ENCODE measurements at regions not wholly inside any gene's neighbourhood (a gene's known extent, or its start where the extent isn't known, plus 50 kb on each side); places are given as distances from the start of the nearest gene placed in this dataset.
"Not testable (repeated sequence)": the region's sequence is repeated elsewhere in the genome, so short reads cannot be mapped to it uniquely, and the experiment has no call there.

DNA sequence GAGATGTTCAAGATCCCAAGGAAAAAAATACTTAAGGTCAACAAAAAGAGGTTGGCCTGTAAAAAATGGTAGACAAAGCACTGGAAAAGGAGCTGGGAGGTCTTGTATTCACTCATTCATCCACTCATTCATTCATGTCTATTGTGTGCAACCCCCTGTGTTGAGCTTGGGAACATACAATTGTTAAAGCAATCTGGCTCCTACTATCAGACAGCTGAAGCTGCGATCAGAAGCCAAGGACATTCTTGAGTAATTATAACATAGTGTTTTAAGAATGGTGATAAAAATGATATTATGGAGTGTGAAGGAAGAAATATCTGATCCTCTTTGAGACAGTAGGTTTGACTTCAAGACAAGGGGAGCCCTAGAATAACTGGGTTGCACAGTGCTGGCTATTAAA lies 693.4 kb downstream of the TOX3 start:
- POLR2A ChIA-PET: no interaction called here
- no peak for ATAC-seq (ENCODE audit: low read depth)
- no peak overlapping the region for H3K27ac Mint-ChIP-seq
- H3K4me3 Mint-ChIP-seq: no peak overlapping the region
- no peaks in the 10 kb centered on the region for H3K36me3 Mint-ChIP-seq
- DNase-seq: no peak
- peaks cover 1% of the 10 kb centered on the region for H3K9me3 Mint-ChIP-seq
- peaks cover 2% of the 10 kb centered on the region for H3K4me1 Mint-ChIP-seq
- H3K27me3 Mint-ChIP-seq: no peaks in the 10 kb centered on the region

GRCh38 chr16:51852892-51853291 lies 694.1 kb downstream of the TOX3 start:
- DNase-seq (no peak), ATAC-seq (ENCODE audit: low read depth) (no peak)
- Mint-ChIP-seq H3K27me3 (no peaks in the 10 kb centered on the region), H3K36me3 (no peaks in the 10 kb centered on the region), H3K4me1 (peaks cover 2% of the 10 kb centered on the region), H3K9me3 (peaks cover 1% of the 10 kb centered on the region), H3K27ac (no peak overlapping the region), H3K4me3 (no peak overlapping the region)
- POLR2A ChIA-PET: no interaction called here

DNA sequence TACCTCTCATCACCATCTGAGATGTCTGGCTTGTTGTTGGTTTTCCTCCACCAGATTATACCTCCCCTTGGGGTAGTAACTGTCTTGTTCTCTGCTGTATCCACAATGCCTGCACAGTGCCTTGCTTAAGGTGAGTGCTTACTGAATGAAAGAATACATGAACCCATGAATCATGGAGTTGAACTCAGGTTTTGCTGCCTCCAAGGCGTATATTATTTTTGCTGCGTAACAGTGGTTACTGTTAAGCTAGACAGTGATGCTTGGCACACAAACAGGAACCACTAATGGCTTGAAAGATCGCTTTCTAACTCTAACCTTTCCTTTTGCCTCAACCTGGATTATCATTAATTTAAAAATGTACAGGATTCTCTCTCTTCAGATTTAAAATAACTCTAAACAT lies 695.8 kb downstream of the TOX3 start:
- peaks cover 2% of the 10 kb centered on the region for H3K4me1 Mint-ChIP-seq
- H3K27ac Mint-ChIP-seq: no peak overlapping the region
- no peaks in the 10 kb centered on the region for H3K27me3 Mint-ChIP-seq
- POLR2A ChIA-PET: no interaction called here
- DNase-seq (no peak), ATAC-seq (ENCODE audit: low read depth) (no peak)
- H3K4me3 Mint-ChIP-seq: no peak overlapping the region
- H3K36me3 Mint-ChIP-seq: no peaks in the 10 kb centered on the region
- H3K9me3 Mint-ChIP-seq: peaks cover 1% of the 10 kb centered on the region

GRCh38 chr16:51849715-51850114 lies 697.2 kb downstream of the TOX3 start:
- Mint-ChIP-seq H3K9me3 (peaks cover 1% of the 10 kb centered on the region), H3K27me3 (no peaks in the 10 kb centered on the region), H3K4me3 (no peak overlapping the region), H3K27ac (no peak overlapping the region), H3K36me3 (no peaks in the 10 kb centered on the region), H3K4me1 (no peaks in the 10 kb centered on the region)
- POLR2A ChIA-PET: no interaction called here
- ATAC-seq (ENCODE audit: low read depth) (no peak), DNase-seq (no peak)

GRCh38 chr16:51845586-51846305 lies 694.7 kb upstream of the SALL1 start:
- Mint-ChIP-seq H3K4me1 (no peaks in the 10 kb centered on the region), H3K4me3 (no peak overlapping the region), H3K36me3 (no peaks in the 10 kb centered on the region), H3K27ac (no peak overlapping the region), H3K27me3 (no peaks in the 10 kb centered on the region), H3K9me3 (peaks cover 3% of the 10 kb centered on the region)
- POLR2A ChIA-PET: no interaction called here
- no peak for DNase-seq
- no peak for ATAC-seq (ENCODE audit: low read depth)

DNA sequence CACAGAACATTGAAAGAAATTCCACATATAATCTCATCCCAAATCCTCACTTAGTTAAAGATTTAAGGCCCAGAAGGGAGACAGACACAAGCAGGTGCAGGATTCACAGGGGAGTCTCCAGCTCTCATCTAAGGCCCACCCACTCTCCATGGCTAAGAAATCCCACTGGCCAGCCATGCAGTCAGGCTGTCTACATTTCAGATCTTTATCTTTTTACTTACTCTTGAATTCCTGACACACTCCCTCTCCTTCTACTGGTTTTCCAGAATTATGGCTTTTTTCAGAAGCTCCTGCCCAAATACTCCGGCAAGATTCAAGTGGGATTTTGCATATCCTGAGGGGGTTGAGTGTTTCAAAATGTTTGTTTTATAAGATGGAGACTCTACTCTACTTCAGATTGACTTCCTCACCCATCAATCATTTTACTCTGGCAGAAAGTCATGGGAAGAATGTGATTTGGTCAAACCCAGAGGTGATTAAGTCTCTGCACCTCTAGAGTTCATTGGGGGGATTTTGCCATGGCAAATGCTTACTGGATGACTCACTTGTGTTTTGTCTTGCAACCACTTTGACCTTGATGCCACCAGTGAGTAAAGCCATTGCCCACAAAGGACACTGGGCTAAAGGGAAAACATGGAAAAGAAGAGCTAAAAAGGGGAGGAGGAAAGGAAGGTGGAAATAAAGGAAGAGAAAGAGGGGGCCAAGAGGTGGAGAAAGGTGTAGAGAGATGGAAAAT lies 688.8 kb upstream of the SALL1 start:
- H3K4me3 Mint-ChIP-seq: no peak overlapping the region
- DNase-seq (no peak), ATAC-seq (ENCODE audit: low read depth) (no peak)

GRCh38 chr16:51834794-51835193 lies 683.7 kb upstream of the SALL1 start:
- no peak for DNase-seq
- POLR2A ChIA-PET: no interaction called here
- Mint-ChIP-seq H3K4me1 (no peaks in the 10 kb centered on the region), H3K27me3 (no peaks in the 10 kb centered on the region), H3K36me3 (peaks cover 2% of the 10 kb centered on the region), H3K4me3 (no peak overlapping the region), H3K9me3 (peaks cover 5% of the 10 kb centered on the region), H3K27ac (no peak overlapping the region)
- ATAC-seq (ENCODE audit: low read depth): no peak

More for the DNA sequence above, 688.8 kb upstream of the SALL1 start:
- POLR2A ChIA-PET: no interaction called here
- Mint-ChIP-seq H3K36me3 (no peaks in the 10 kb centered on the region), H3K27me3 (no peaks in the 10 kb centered on the region), H3K9me3 (peaks cover 4% of the 10 kb centered on the region), H3K27ac (no peak overlapping the region), H3K4me1 (no peaks in the 10 kb centered on the region)

DNA sequence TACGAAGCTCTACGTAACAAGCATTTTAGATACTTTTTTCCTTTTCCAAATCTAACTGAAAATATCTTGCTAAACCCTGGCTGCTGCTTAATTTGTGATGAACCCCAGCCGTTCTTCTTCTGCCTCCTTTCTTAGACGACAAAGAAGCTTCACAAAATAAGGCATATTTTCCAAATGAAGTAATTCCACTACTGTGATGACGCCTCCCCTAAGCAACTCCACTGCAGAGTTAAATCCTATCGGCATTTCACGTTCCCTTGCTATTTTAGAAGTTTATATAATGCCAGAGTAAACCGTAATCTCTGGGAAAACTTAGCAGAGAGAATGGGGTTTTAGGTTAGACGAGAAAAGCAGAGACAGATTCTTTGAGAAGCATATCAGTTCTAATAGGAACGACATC lies 683.1 kb upstream of the SALL1 start:
- Mint-ChIP-seq H3K27me3 (no peaks in the 10 kb centered on the region), H3K36me3 (peaks cover 2% of the 10 kb centered on the region), H3K4me3 (no peak overlapping the region), H3K9me3 (peaks cover 7% of the 10 kb centered on the region), H3K4me1 (no peaks in the 10 kb centered on the region), H3K27ac (no peak overlapping the region)
- POLR2A ChIA-PET: no interaction called here
- DNase-seq (no peak), ATAC-seq (ENCODE audit: low read depth) (no peak)

DNA sequence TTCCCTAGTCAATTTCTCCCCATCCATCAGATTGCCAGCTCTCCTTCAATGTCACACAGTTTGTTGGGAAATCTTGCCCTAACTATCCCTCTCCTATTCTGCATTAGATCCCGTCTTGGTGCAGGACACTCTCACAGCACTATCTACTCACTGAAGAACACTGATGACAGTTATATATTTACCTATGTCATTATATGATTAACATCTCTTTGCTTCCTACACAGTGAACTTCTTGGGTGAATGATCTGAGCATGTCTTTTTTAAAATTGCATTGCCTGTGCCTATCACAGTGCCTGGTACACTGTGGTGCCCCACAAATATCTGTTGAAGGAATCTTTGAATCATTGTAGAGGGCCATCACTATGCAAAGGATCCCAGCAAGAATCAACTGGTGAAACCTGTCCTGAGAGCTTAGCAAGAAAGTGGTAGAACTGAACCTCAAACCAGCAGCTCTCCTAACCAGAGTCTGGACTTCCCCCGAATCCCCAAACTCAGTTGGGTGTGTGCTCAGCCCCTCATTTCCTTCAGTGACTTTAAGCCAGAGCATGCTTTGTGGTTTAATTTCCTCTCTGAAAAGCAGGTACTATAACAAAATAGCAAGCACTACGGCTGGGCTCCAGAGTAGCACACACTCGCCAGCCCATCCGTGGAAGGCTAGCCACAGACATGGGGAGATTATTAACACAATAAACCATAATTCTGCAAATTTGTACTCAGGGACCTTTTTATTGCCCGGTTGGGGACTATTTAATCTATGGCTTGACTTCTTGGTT lies 680.7 kb upstream of the SALL1 start:
- H3K27me3 Mint-ChIP-seq: no peaks in the 10 kb centered on the region
- H3K36me3 Mint-ChIP-seq: peaks cover 2% of the 10 kb centered on the region
- peaks cover 7% of the 10 kb centered on the region for H3K9me3 Mint-ChIP-seq
- no peaks in the 10 kb centered on the region for H3K4me1 Mint-ChIP-seq
- DNase-seq (no peak), ATAC-seq (ENCODE audit: low read depth) (no peak)
- no peak overlapping the region for H3K4me3 Mint-ChIP-seq
- H3K27ac Mint-ChIP-seq: no peak overlapping the region
- POLR2A ChIA-PET: no interaction called here

GRCh38 chr16:51831034-51831433 lies 680.0 kb upstream of the SALL1 start:
- DNase-seq, H3K36me3 Mint-ChIP-seq, POLR2A ChIA-PET: not testable (repeated sequence)

DNA sequence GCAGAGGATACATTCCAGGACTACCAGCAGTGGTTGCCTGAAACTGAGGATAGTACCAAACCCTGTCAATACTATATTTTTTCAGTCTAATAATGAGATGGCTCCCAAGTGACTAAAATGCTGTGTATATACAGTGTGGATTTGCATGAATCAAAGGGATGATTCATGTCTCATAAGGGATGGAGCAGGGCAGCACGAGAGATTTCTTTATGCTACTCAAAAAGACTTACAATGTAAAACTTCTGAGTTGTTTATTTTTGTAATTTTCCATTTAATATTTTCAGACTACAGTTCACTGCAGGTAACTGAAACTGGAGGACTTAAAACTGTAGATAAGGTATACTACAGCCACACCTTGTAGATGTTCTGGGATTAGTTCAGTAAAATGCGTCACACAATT lies 674.7 kb upstream of the SALL1 start:
- no peaks in the 10 kb centered on the region for H3K36me3 Mint-ChIP-seq
- no peaks in the 10 kb centered on the region for H3K4me1 Mint-ChIP-seq
- H3K27me3 Mint-ChIP-seq: no peaks in the 10 kb centered on the region
- DNase-seq (no peak), ATAC-seq (ENCODE audit: low read depth) (no peak)
- no peak overlapping the region for H3K4me3 Mint-ChIP-seq
- peaks cover 3% of the 10 kb centered on the region for H3K9me3 Mint-ChIP-seq
- POLR2A ChIA-PET: no interaction called here
- H3K27ac Mint-ChIP-seq: no peak overlapping the region

More at GRCh38 chr16:51831034-51831433, 680.0 kb upstream of the SALL1 start:
- H3K4me3 Mint-ChIP-seq; H3K27ac Mint-ChIP-seq; H3K27me3 Mint-ChIP-seq; H3K4me1 Mint-ChIP-seq; ATAC-seq (ENCODE audit: low read depth); H3K9me3 Mint-ChIP-seq: not testable (repeated sequence)

- POLR2A ChIA-PET: no interaction called here
- DNase-seq (no peak), ATAC-seq (ENCODE audit: low read depth) (no peak)
- Mint-ChIP-seq H3K4me1 (no peaks in the 10 kb centered on the region), H3K27me3 (no peaks in the 10 kb centered on the region), H3K27ac (no peak overlapping the region), H3K36me3 (no peaks in the 10 kb centered on the region), H3K9me3 (no peaks in the 10 kb centered on the region), H3K4me3 (no peak overlapping the region)
These were observed 671.4 kb upstream of the SALL1 start for GRCh38 chr16:51822471-51822870.

GRCh38 chr16:51821527-51821926 lies 670.5 kb upstream of the SALL1 start:
- H3K9me3 Mint-ChIP-seq: no peaks in the 10 kb centered on the region
- no peaks in the 10 kb centered on the region for H3K36me3 Mint-ChIP-seq
- H3K4me1 Mint-ChIP-seq: no peaks in the 10 kb centered on the region
- POLR2A ChIA-PET: no interaction called here
- no peak overlapping the region for H3K4me3 Mint-ChIP-seq
- no peak for DNase-seq
- H3K27ac Mint-ChIP-seq: no peak overlapping the region
- ATAC-seq (ENCODE audit: low read depth): no peak
- no peaks in the 10 kb centered on the region for H3K27me3 Mint-ChIP-seq

DNA sequence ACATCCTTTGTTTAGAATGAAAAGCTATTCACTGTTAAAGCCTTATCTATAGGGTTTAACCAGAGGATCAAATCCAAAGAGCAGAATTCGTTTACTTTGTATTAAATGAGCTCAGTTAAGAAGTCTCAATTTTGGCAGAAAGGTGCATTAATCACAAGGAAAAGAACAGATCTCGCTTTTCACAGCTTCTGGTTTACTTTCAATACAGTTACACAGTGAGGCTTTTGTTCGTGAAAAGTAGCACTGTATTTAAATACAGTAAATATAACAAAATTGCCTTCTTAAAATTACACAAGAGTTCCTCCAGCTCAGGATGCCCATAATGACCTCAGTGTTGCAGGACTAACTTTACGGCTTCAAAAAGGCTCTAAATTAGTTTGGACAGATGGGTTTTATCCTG lies 669.1 kb upstream of the SALL1 start:
- POLR2A ChIA-PET: no interaction called here
- no peaks in the 10 kb centered on the region for H3K36me3 Mint-ChIP-seq
- ATAC-seq (ENCODE audit: low read depth): no peak
- no peak for DNase-seq
- H3K27ac Mint-ChIP-seq: no peak overlapping the region
- H3K9me3 Mint-ChIP-seq: no peaks in the 10 kb centered on the region
- no peaks in the 10 kb centered on the region for H3K27me3 Mint-ChIP-seq
- H3K4me1 Mint-ChIP-seq: no peaks in the 10 kb centered on the region
- no peak overlapping the region for H3K4me3 Mint-ChIP-seq
